Ramos (cell line): ENCODE measurements at regions not wholly inside any gene's neighbourhood (a gene's known extent, or its start where the extent isn't known, plus 50 kb on each side); places are given as distances from the start of the nearest gene placed in this dataset.
"Not testable (repeated sequence)": the region's sequence is repeated elsewhere in the genome, so short reads cannot be mapped to it uniquely, and the experiment has no call there.

Source experiments
- in situ Hi-C: fragments of 300-500 bp; cut with MboI; formaldehyde crosslinking; loops from one replicate; pipeline ENCODE4 v1.14.3; 2022; ENCODE audit warnings: low sequenced_read_pairs; ENCODE audit not compliant: unreplicated experiment

DNA sequence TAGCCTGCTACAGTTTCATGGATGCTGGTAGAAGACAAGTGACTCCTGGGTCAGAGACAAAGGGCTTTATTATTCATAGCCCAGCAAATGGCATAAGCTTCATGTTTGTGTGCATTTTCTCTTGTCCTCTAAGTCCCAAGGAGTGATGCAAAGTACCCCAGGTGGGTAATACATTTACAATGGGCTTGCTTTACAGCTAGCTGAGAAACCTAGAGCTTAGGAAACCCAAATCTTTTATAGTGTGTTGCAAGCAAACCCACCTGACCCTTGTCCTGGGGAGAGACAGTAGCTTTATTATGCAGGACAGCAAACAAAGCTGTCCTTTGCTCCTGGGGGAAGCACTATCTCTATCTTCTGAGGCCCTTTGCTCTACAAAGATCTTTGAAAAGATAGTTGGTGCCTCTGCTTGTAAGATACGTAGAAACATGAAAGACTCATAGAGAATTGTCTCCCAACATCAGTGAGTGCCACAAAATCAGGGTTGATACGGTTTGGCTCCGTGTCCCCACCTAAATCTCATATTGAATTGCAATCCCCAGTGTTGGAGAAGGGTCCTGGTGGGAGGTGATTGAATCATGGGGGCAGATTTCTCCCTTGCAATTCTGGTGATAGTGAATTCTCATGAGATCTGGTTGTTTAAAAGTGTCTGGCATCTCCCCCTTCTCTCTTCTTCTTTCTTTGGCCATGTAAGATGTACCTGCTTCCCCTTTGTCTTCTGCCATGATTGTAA is 315.8 kb upstream of the USP24 start:
- in situ Hi-C loops, result no loop called here

GRCh38 chr1:55529017-55529416 is 313.9 kb upstream of the USP24 start:
- in situ Hi-C loops, result no loop called here

DNA sequence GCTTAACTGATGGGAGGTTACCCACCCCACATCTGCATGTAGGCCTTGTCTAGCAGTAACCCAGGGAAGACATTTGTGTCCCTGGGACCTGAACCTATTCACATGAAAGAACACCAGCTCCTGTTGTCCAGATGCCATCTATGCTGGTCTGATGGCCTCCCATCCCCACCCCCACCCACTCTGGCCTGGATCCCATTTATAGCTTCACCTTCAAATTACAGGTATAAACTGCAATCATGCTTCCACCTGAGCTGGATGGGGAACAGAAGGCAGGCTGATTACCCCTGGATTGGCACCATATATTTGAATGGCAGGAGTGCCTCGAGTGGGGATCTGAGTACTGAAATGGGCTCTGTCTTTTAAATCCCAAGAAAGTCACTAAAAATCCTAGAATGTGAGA is 312.7 kb upstream of the USP24 start:
- in situ Hi-C loops, result no loop called here

GRCh38 chr1:55526716-55527115 is 311.6 kb upstream of the USP24 start:
- in situ Hi-C loops, result no loop called here

GRCh38 chr1:55524006-55524405 is 308.8 kb upstream of the USP24 start:
- in situ Hi-C loops, result no loop called here

- in situ Hi-C loops, result no loop called here
Measured at GRCh38 chr1:55522982-55523381, 307.8 kb upstream of the USP24 start.

GRCh38 chr1:55522353-55522903 is 307.3 kb upstream of the USP24 start:
- in situ Hi-C loops, result no loop called here

DNA sequence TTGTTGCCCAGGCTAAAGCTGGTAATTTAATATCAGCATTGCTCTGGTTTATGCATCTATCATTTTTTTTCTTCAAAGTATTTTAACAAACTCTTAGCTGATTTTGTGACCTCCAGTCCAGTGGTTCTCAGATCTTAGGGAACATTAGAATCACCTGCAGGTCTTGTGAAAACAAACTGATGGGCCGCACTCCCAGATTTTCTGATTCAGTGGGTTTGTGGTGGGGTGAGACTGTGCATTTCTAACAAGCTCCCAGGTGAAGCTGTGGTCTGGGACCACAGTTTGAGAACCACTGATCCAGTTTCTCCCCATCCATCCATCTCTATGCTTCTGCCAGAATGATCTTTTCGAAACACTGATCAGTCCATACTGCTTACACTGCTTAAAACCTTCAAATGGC is 305.7 kb upstream of the USP24 start:
- in situ Hi-C loops, result no loop called here

DNA sequence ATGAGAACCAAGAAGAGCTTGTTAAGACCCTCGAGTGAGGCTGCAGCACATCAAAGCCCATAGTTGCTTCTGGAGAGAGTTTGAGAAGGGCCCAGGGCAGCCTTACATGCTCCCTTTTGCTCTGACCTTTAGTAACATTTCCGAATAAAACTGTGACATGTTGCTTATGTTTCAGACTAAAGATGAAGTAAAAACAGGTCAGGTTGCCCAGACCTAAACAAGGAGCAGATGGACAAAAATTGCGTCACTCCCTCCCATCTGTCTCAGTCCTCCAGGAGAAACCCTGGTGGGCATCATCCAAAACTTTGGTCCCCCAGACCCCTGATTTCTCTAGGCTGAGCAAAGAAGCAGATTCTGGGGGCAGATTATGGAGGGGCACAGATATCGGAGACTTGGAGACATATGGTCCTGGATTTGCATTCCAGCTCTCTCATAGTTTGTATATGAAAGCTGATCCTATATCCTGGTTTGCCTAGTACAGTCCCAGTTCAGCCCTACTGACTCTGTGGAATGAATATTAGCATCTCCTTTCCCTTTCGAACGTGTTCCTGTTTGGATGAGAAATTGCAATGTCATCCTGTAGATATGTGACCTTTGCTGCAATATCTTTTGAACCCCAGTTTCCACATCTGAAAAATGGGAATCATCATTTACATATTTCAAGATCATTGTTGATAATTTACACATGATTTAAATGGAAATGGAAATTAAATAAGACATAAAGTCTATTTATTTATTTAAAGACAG is 304.9 kb upstream of the USP24 start:
- in situ Hi-C loops, result no loop called here

DNA sequence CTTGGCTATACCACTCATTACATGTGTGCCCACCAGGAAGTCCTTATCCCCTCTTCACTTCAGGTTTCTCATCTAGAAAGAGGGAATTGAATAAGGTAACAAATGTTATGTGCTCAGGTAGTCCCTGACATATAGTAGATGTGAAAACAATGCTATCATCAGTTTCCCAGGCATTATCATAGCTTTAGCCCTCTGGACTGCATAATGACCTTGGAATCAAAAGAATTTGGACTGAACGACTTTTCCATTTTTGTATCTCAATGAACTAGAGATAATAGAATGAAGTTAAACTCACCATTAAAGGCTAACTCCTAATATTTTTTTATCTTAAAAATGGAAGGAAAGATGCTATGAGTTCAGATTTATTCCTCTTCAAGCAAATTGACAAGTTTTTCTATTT is 304.1 kb upstream of the USP24 start:
- in situ Hi-C loops, result no loop called here

- in situ Hi-C loops, result no loop called here
Measured at GRCh38 chr1:55517036-55517435, 301.9 kb upstream of the USP24 start.

DNA sequence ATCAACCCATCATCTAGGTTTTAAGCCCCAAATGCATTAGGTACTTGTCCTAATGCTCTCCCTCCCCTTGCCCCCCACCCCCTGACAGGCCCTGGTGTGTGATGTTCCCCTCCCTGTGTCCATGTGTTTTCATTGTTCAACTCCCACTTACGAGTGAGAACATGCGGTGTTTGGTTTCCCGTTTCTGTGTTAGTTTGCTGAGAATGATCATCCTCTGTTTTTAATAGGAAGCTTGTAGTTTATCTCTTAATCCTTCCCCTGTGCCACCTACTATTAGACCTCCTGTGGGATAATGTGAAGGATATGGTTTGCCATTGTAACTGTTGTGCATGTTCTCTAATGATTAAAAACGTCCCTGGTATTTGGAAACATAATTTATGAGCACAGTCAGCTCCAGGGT is 299.4 kb upstream of the USP24 start:
- in situ Hi-C loops, result not testable (repeated sequence)

DNA sequence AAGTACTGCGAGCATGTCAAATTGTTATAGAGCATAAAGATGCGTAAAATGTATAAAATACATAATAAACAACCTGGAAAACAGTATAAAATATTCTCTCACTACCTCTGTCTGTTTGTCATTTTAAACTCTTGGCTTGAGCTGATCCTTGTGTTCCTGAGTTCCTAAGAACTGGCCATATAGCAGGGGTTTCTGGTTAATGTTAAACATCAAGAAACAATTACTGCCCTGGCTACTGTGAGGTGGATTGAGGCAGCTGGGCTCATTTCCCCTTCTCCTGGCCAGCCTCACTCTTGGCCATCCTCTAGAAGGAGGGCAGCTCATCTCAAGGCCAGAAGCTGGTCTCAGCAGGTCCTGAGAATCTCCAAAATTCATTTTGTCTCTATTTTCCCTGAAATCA is 297.3 kb upstream of the USP24 start:
- in situ Hi-C loops, result no loop called here

GRCh38 chr1:55507578-55507931 is 292.4 kb upstream of the USP24 start:
- in situ Hi-C loops, result no loop called here

DNA sequence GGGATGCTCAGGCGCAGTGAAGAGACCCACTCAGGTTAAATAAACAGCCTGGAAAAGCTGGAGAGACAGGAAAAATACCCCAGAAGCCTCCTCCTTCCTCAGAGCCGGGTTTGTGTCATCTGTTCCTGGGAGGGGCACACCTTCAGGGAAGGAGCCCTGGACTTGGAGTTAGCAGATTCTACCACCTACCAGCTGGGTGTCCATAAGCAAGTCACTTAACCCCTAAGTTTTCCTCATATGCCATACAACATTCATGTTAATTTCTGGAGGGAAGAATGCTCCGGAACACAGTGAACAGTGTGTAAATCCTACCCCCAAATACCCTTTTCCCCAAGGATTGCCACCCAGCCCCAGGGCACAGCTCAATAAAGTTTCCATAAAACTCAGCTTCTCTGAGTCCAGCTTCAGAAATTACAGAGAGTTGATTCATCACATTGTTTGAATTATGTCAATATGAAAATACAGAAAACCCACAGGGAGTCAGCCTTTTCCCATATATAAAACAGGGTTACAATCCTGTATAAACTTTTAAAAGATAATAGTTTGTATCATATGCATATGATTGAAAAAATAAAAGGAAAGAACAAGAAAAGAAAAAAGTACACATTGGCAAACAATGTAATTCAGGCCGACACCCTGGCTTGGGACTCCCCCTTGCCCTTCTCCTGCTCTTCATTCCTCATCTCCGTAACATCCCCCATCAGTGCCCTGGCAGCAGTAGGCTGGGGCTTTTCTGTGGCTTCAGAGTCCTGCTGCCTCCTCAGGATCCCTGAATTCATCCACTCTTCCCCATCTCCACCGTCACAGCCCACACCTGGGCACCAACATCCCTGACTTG is 291.8 kb upstream of the USP24 start:
- in situ Hi-C loops, result no loop called here

- in situ Hi-C loops, result no loop called here
Measured at GRCh38 chr1:55505326-55505725, 290.2 kb upstream of the USP24 start.

DNA sequence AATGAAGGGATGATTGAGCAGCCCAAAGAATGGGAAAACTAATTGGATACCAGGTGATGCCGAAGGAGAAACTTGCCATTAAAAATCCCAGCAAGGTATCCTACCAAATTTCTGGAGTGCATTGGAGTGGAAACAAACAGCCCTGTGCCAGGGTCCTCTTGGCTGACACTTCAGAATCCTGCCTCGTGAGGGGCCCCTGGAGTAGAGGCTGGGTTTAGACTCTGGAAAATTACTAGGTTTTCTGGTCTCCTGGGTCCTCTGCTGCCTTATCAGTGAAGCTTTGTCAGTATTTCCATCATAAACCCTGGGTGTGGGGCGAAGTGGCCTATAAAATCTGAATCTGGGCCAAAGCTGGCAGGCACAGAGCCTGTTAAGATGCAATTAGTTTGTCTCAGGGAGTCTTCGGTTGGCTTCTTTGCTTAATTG is 289.2 kb upstream of the USP24 start:
- in situ Hi-C loops, result no loop called here

DNA sequence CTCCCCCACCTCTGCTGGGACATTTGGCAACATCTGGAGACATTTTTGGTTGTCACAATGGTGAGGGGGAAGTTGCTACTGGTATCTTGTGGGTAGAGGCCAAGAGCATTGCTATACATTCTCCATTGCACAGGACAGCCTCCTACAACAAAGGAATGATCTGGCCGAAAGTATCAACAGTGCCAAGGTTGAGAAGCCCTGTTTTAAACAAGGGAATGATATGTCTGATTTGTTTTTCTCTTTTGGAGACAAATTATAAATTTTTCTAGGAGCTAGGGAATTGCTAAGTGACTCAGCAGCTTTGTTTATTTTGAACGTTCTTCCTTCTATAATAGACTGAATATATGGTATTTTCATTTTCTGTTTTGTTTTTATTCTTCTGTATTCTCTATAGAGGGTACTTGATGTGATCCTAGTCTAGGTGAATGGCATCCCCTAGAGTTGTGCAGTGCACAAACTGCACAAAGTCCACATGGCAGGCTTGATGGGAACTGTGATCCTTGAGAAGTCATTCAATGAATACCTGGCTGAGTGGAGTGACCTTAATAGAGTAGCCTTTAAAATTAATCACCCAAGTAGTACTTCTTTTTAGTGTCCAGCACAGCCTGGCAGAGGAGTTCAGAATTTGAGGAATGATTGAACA is 288.6 kb upstream of the USP24 start:
- in situ Hi-C loops, result no loop called here

GRCh38 chr1:55500601-55501000 is 285.4 kb upstream of the USP24 start:
- in situ Hi-C loops, result no loop called here

DNA sequence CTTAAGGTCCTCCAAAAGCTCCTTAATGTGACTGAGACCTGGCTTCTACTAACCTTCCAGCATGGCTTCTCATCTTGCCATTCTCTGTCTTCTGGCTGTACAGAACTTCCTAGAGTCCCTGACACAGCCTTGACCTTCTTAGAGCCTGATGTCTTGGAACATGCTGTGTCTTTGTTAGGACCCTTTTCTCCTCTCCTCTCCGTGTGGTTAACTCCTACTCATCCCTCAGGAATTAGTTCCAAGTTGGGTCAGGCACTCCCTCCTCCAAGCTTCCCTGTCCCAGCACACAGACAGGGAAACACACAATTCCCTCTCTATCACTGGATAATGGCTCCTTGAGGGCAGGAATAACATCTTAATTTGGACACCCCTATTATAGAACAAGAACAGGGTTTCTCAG is 275.4 kb upstream of the USP24 start:
- in situ Hi-C loops, result no loop called here
